K562 (cell line): ENCODE measurements at regions not wholly inside any gene's neighbourhood (a gene's known extent, or its start where the extent isn't known, plus 50 kb on each side); places are given as distances from the start of the nearest gene placed in this dataset.

Experiments used
- ATAC-seq: fragments of 200-7000 bp; cut with Tn5 transposase; 3 replicates; pipeline ENCODE4 v1.9.1; 2020; ENCODE audit warnings: moderate library complexity
- BruUV-seq: library from RNA; stranded (reverse); fragments of 400-500 nt; replicated peaks from 2 replicates; lab custom pipeline; 2021; lab: Mats Ljungman, UMichigan
- CTCF ChIA-PET: fragments of 300-600 bp; formaldehyde crosslinking; extraction: SDS; loops from one replicate; lab custom pipeline; 2021; ENCODE audit warnings: low intra/inter-chr PET ratio; lab: Yijun Ruan, JAX
- POLR2A ChIA-PET: fragments of 300-600, 350-650 bp; sonication (Branson Sonifier 250); formaldehyde crosslinking; extraction: SDS; loops from one replicate; lab custom pipeline; 2021; ENCODE audit warnings: antibody characterized with exemption, inconsistent platforms; lab: Yijun Ruan, JAX
- DNase-seq, 4 experiments: peaks; one replicate each; pipeline versions ENCODE4 v3.0.0 to v3.0.0-alpha.2; 2011 to 2018; ENCODE audit warnings: low spot score in 3 of 4, mixed read lengths in 3 of 4; ENCODE audit errors: extremely low read depth in 1 of 4
- FAIRE-seq: peaks from 2 replicates; lab custom pipeline; 2011; peaks lifted over from hg19 to GRCh38; lab: Jason Lieb, UNC
- H2AFZ ChIP-seq: 2 replicates; pipeline ENCODE4 v1.6.0; 2011; ENCODE audit warnings: low read depth, low read length, control low read depth, inconsistent platforms
- H3K27ac ChIP-seq: fragments of 200-600 bp; 3 replicates; pipeline ENCODE4 v1.8.0; 2011; ENCODE audit warnings: low read depth, mild to moderate bottlenecking, control low read depth, inconsistent platforms, low read length, moderate library complexity, mixed read lengths; ENCODE audit errors: extremely low read depth
- H3K27me3 ChIP-seq, 2 experiments: fragments of 300-600 bp in 1 of 2; 2 replicates in 1 of 2; 3 replicates in 1 of 2; pipeline versions ENCODE4 v1.6.0 to v1.8.0; 2011; ENCODE audit warnings: inconsistent platforms in 2 of 2, low read length in 2 of 2, mild to moderate bottlenecking in 1 of 2, mixed read lengths in 1 of 2, moderate library complexity in 1 of 2; ENCODE audit not compliant: control insufficient read depth in 2 of 2, insufficient read depth in 2 of 2
- H3K36me3 ChIP-seq: fragments of 300-600 bp; 3 replicates; pipeline ENCODE4 v1.8.0; 2011; ENCODE audit warnings: mild to moderate bottlenecking, low read length, inconsistent platforms; ENCODE audit not compliant: control insufficient read depth, insufficient read depth
- H3K4me1 ChIP-seq, 2 experiments: fragments of 200-600 bp in 1 of 2; replicated peaks in 1 of 2; 2 replicates in 1 of 2; 3 replicates in 1 of 2; pipeline versions ENCODE4 v1.5.1 to v1.8.0; 2011; ENCODE audit warnings: inconsistent platforms in 2 of 2, low read length in 2 of 2, mild to moderate bottlenecking in 1 of 2, mixed read lengths in 1 of 2, moderate library complexity in 1 of 2; ENCODE audit not compliant: control insufficient read depth in 2 of 2, insufficient read depth in 2 of 2
- H3K4me2 ChIP-seq: 2 replicates; pipeline ENCODE4 v1.6.1; 2011; ENCODE audit warnings: low read length, control low read depth, inconsistent platforms, mixed read lengths; ENCODE audit not compliant: insufficient read depth
- H3K4me3 ChIP-seq: fragments of 200-600 bp; sonication (generic), shearing (Covaris generic); 2 replicates; pipeline ENCODE4 v1.5.1; 2016; ENCODE audit warnings: control low read depth, inconsistent platforms
- H3K79me2 ChIP-seq: fragments of 200-600 bp; 3 replicates; pipeline ENCODE4 v1.8.0; 2011; ENCODE audit warnings: low read length, inconsistent platforms; ENCODE audit not compliant: control insufficient read depth, insufficient read depth
- H3K9ac ChIP-seq, 2 experiments: 2 replicates each; pipeline versions ENCODE4 v1.6.0 to v1.6.1; 2011; ENCODE audit warnings: low read depth in 2 of 2, low read length in 2 of 2, control low read depth in 1 of 2, inconsistent platforms in 1 of 2, mild to moderate bottlenecking in 1 of 2, mixed read lengths in 1 of 2; ENCODE audit not compliant: insufficient read depth in 1 of 2
- H3K9me1 ChIP-seq: one replicate; pipeline ENCODE4 v1.6.0; 2011; ENCODE audit warnings: inconsistent platforms, mild to moderate bottlenecking, low read length, moderate library complexity; ENCODE audit not compliant: control insufficient read depth, insufficient read depth
- H3K9me3 ChIP-seq: replicated peaks from 2 replicates; pipeline ENCODE4 v1.5.1; 2011; ENCODE audit warnings: low read depth, low read length, inconsistent platforms; ENCODE audit not compliant: control insufficient read depth, insufficient read depth
- H4K20me1 ChIP-seq: replicated peaks from 2 replicates; pipeline ENCODE4 v1.6.1; 2011; ENCODE audit warnings: low read length, inconsistent platforms, mixed read lengths; ENCODE audit not compliant: control insufficient read depth, insufficient read depth
- MCM2 ChIP-seq: fragments of 450-650 bp; IDR thresholded peaks from 2 replicates; pipeline ENCODE4 v1.6.1; 2017; ENCODE audit warnings: low read depth, mild to moderate bottlenecking
- NCOA1 ChIP-seq: fragments of 450-650 bp; IDR thresholded peaks from 2 replicates; pipeline ENCODE4 v1.6.1; 2016; ENCODE audit warnings: low read depth
- PHF20 ChIP-seq: fragments of 450-650 bp; IDR thresholded peaks from 2 replicates; pipeline ENCODE4 v1.6.1; 2018; ENCODE audit not compliant: partially characterized antibody
- TEAD1 ChIP-seq, 2 experiments: fragments of 450-650 bp in 1 of 2; sonication (generic) in 1 of 2; formaldehyde crosslinking; IDR thresholded peaks; 2 replicates each; pipeline versions ENCODE4 v1.4.0 to v1.8.0; 2020 to 2022; ENCODE audit warnings: mild to moderate bottlenecking in 2 of 2, missing genetic modification reagents in 1 of 2
- ZC3H8 ChIP-seq: fragments of 450-650 bp; IDR thresholded peaks from 2 replicates; pipeline ENCODE4 v1.6.1; 2017
- ZNF699 ChIP-seq: fragments of 250-450 bp; sonication (Bioruptor Pico); IDR thresholded peaks from 2 replicates; pipeline ENCODE4 v1.8.0; 2021; ENCODE audit warnings: mild to moderate bottlenecking, moderate library complexity; ENCODE audit not compliant: insufficient replicate concordance
- WGBS: fragments of 100-300 bp; shearing (Covaris generic); methylation state at CpG from one replicate; pipeline ENCODE4 v1.1.6; 2016; ENCODE audit warnings: low coverage, mixed read lengths; ENCODE audit not compliant: insufficient coverage; ENCODE audit errors: missing lambda C conversion rate; 5-methylcytosine and 5-hydroxymethylcytosine counted together
- in situ Hi-C: fragments of 300-500 bp; cut with MboI; formaldehyde crosslinking; loops from 4 replicates; pipeline ENCODE4 v1.15.0; 2018; ENCODE audit warnings: inconsistent platforms, mixed read lengths
- intact Hi-C: fragments of 100-400 bp; cut with micrococcal nuclease; formaldehyde crosslinking; loops from 2 replicates; pipeline ENCODE4 v1.14.2; 2022
- TF ChIP-seq, protein P1 (sequence below): fragments of 250-450 bp; sonication (Bioruptor Pico); IDR thresholded peaks from 2 replicates; pipeline ENCODE4 v1.4.0; 2020
- TF ChIP-seq, protein P2 (sequence below): fragments of 200-800 bp; sonication (Bioruptor generic); IDR thresholded peaks from 2 replicates; pipeline ENCODE4 v1.6.1; 2016; ENCODE audit warnings: missing genetic modification characterization, missing compliant biosample characterization

DNA sequence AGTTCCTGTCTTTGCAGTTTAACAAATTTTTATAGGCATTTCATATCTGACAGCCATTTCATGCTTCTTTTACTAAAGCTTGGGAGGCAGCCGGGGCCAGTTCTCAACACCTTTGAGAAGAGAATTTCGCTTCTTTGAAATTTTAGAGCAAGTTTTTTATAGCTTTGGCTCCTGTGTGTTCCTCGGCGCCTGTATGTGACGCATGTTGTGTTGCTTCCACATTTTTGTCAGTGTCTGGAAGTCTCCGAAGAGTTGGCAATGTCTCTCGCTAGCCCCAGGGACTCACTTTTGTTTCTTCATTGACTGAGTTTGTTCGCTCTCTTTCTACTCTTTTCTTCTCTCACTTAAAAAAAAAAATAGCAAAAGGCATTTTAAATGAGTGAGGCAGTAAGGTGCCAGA, 386.9 kb upstream of the PLXNA2 start:
- WGBS: 0% methylated on average over 8 of the region's 8 CpGs
- Histone ChIP-seq H3K27me3 (no peaks in the 10 kb centered on the region), H3K4me1 (no peaks in the 10 kb centered on the region), H3K4me2 (no peak overlapping the region), H4K20me1 (no peaks in the 10 kb centered on the region), H3K36me3 (no peaks in the 10 kb centered on the region), H3K27ac (no peak overlapping the region), H3K79me2 (no peaks in the 10 kb centered on the region), H3K9me3 (no peaks in the 10 kb centered on the region), H2AFZ (no peak overlapping the region), H3K9me1 (no peaks in the 10 kb centered on the region), H3K9ac (no peak overlapping the region), H3K4me3 (no peak overlapping the region)
- ChIA-PET POLR2A (interaction anchor here (0.6 kb wide), 1 partner anchor 177 kb away, joined by 3 read pairs; no protein-coding TSS in a partner anchor), CTCF (no interaction called here)
- intact Hi-C loops (no loop called here), in situ Hi-C loops (no loop called here)
- ATAC-seq: no peak
- no peak for DNase-seq
- no peak for TF ChIP-seq TEAD1 (CRISPR knock-in tag; IDR thresholded peaks at IDR 0.05)
- no peak for TF ChIP-seq MCM2
- TF ChIP-seq NCOA1: no peak
- TF ChIP-seq ZC3H8: no peak
- TF ChIP-seq PHF20: no peak
- no peak for TF ChIP-seq ZNF699 (CRISPR knock-in tag)
- TF ChIP-seq, protein P1, sequence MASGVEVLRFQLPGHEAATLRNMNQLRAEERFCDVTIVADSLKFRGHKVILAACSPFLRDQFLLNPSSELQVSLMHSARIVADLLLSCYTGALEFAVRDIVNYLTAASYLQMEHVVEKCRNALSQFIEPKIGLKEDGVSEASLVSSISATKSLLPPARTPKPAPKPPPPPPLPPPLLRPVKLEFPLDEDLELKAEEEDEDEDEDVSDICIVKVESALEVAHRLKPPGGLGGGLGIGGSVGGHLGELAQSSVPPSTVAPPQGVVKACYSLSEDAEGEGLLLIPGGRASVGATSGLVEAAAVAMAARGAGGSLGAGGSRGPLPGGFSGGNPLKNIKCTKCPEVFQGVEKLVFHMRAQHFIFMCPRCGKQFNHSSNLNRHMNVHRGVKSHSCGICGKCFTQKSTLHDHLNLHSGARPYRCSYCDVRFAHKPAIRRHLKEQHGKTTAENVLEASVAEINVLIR (CRISPR knock-in tag): no peak
- TF ChIP-seq, protein P2, sequence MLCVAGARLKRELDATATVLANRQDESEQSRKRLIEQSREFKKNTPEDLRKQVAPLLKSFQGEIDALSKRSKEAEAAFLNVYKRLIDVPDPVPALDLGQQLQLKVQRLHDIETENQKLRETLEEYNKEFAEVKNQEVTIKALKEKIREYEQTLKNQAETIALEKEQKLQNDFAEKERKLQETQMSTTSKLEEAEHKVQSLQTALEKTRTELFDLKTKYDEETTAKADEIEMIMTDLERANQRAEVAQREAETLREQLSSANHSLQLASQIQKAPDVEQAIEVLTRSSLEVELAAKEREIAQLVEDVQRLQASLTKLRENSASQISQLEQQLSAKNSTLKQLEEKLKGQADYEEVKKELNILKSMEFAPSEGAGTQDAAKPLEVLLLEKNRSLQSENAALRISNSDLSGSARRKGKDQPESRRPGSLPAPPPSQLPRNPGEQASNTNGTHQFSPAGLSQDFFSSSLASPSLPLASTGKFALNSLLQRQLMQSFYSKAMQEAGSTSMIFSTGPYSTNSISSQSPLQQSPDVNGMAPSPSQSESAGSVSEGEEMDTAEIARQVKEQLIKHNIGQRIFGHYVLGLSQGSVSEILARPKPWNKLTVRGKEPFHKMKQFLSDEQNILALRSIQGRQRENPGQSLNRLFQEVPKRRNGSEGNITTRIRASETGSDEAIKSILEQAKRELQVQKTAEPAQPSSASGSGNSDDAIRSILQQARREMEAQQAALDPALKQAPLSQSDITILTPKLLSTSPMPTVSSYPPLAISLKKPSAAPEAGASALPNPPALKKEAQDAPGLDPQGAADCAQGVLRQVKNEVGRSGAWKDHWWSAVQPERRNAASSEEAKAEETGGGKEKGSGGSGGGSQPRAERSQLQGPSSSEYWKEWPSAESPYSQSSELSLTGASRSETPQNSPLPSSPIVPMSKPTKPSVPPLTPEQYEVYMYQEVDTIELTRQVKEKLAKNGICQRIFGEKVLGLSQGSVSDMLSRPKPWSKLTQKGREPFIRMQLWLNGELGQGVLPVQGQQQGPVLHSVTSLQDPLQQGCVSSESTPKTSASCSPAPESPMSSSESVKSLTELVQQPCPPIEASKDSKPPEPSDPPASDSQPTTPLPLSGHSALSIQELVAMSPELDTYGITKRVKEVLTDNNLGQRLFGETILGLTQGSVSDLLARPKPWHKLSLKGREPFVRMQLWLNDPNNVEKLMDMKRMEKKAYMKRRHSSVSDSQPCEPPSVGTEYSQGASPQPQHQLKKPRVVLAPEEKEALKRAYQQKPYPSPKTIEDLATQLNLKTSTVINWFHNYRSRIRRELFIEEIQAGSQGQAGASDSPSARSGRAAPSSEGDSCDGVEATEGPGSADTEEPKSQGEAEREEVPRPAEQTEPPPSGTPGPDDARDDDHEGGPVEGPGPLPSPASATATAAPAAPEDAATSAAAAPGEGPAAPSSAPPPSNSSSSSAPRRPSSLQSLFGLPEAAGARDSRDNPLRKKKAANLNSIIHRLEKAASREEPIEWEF (CRISPR knock-in tag): no peak
- no peak for FAIRE-seq
- no TSS peak for BruUV-seq
